ENCODE measurements at regions not wholly inside any gene's neighbourhood (a gene's known extent, or its start where the extent isn't known, plus 50 kb on each side); places are given as distances from the start of the nearest gene placed in this dataset.

- no peak overlapping the region for H3K27ac ChIP-seq (ENCODE audit: low read depth)
- Mint-ChIP-seq H3K27me3 (ENCODE audit: insufficient read depth, low read depth, poor library complexity) (no peaks in the 10 kb centered on the region), H3K4me1 (no peaks in the 10 kb centered on the region), H3K4me3 (no peak overlapping the region), H3K36me3 (ENCODE audit: low read depth) (no peaks in the 10 kb centered on the region), H3K27ac (no peak overlapping the region), H3K9me3 (no peaks in the 10 kb centered on the region)
- H3K36me3 ChIP-seq (ENCODE audit: insufficient read depth) = no peaks in the 10 kb centered on the region
- no peaks in the 10 kb centered on the region for H3K79me2 ChIP-seq (replicated peaks; ENCODE audit: insufficient read depth)
- no peaks in the 10 kb centered on the region for H3K9me2 ChIP-seq (ENCODE audit: insufficient read depth)
- no peak for ATAC-seq
- no peak overlapping the region for H3K4me2 ChIP-seq
- no peaks in the 10 kb centered on the region for H3K27me3 ChIP-seq (ENCODE audit: insufficient read depth)
- H2AFZ ChIP-seq = no peak overlapping the region
- H3F3A ChIP-seq (replicated peaks; ENCODE audit: low read depth) = no peaks in the 10 kb centered on the region
- no peak for DNase-seq (ENCODE audit: low spot score)
- no peak overlapping the region for H3K4me3 ChIP-seq
- H3K4me1 ChIP-seq (ENCODE audit: insufficient read depth) = no peaks in the 10 kb centered on the region
- TF ChIP-seq, protein P1, sequence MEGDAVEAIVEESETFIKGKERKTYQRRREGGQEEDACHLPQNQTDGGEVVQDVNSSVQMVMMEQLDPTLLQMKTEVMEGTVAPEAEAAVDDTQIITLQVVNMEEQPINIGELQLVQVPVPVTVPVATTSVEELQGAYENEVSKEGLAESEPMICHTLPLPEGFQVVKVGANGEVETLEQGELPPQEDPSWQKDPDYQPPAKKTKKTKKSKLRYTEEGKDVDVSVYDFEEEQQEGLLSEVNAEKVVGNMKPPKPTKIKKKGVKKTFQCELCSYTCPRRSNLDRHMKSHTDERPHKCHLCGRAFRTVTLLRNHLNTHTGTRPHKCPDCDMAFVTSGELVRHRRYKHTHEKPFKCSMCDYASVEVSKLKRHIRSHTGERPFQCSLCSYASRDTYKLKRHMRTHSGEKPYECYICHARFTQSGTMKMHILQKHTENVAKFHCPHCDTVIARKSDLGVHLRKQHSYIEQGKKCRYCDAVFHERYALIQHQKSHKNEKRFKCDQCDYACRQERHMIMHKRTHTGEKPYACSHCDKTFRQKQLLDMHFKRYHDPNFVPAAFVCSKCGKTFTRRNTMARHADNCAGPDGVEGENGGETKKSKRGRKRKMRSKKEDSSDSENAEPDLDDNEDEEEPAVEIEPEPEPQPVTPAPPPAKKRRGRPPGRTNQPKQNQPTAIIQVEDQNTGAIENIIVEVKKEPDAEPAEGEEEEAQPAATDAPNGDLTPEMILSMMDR (conservative IDR thresholded peaks at IDR 0.05; ENCODE audit: low read depth in 2 of 2) = no peak
- no peak for TF ChIP-seq EZH2 (IDR thresholded peaks at IDR 0.05; ENCODE audit: low read depth, unreplicated experiment)
- TF ChIP-seq, protein P2, sequence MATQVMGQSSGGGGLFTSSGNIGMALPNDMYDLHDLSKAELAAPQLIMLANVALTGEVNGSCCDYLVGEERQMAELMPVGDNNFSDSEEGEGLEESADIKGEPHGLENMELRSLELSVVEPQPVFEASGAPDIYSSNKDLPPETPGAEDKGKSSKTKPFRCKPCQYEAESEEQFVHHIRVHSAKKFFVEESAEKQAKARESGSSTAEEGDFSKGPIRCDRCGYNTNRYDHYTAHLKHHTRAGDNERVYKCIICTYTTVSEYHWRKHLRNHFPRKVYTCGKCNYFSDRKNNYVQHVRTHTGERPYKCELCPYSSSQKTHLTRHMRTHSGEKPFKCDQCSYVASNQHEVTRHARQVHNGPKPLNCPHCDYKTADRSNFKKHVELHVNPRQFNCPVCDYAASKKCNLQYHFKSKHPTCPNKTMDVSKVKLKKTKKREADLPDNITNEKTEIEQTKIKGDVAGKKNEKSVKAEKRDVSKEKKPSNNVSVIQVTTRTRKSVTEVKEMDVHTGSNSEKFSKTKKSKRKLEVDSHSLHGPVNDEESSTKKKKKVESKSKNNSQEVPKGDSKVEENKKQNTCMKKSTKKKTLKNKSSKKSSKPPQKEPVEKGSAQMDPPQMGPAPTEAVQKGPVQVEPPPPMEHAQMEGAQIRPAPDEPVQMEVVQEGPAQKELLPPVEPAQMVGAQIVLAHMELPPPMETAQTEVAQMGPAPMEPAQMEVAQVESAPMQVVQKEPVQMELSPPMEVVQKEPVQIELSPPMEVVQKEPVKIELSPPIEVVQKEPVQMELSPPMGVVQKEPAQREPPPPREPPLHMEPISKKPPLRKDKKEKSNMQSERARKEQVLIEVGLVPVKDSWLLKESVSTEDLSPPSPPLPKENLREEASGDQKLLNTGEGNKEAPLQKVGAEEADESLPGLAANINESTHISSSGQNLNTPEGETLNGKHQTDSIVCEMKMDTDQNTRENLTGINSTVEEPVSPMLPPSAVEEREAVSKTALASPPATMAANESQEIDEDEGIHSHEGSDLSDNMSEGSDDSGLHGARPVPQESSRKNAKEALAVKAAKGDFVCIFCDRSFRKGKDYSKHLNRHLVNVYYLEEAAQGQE (IDR thresholded peaks at IDR 0.05; ENCODE audit: unreplicated experiment) = no peak
- no peaks in the 10 kb centered on the region for H4K20me1 ChIP-seq (replicated peaks; ENCODE audit: insufficient read depth)
Measured at GRCh38 chr3:117285737-117286136, 576.2 kb downstream of the TUSC7 start.

DNA sequence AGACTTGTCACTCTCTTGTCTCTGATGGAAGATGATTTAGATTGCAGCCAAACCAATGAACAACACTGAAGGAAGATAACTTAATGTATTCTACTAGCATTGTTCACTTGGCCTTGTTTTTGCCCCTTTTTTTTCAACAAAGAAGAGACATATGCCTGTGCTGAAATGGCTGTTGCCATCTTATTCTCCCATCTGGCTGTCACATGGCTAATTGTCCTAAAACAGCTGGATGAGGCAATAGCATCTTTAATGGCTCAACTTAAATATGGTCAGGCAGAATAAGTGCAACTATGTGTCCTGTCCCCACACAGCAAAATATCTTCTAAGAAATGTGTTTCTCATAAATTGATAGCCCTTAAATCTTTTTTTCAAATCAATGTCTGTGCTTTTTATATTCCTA, 576.9 kb downstream of the TUSC7 start:
- Histone ChIP-seq H4K20me1 (replicated peaks; ENCODE audit: insufficient read depth) (no peaks in the 10 kb centered on the region), H3K36me3 (ENCODE audit: insufficient read depth) (no peaks in the 10 kb centered on the region), H3K4me2 (no peak overlapping the region), H2AFZ (no peak overlapping the region), H3K4me3 (no peak overlapping the region), H3K4me1 (ENCODE audit: insufficient read depth) (peaks cover 2% of the 10 kb centered on the region), H3K27me3 (ENCODE audit: insufficient read depth) (no peaks in the 10 kb centered on the region), H3K27ac (ENCODE audit: low read depth) (no peak overlapping the region), H3K9me2 (ENCODE audit: insufficient read depth) (no peaks in the 10 kb centered on the region), H3F3A (replicated peaks; ENCODE audit: low read depth) (no peaks in the 10 kb centered on the region), H3K79me2 (replicated peaks; ENCODE audit: insufficient read depth) (no peaks in the 10 kb centered on the region)
- Mint-ChIP-seq H3K27me3 (ENCODE audit: insufficient read depth, low read depth, poor library complexity) (no peaks in the 10 kb centered on the region), H3K36me3 (ENCODE audit: low read depth) (no peaks in the 10 kb centered on the region), H3K9me3 (no peaks in the 10 kb centered on the region), H3K4me3 (no peak overlapping the region), H3K27ac (no peak overlapping the region), H3K4me1 (peaks cover 2% of the 10 kb centered on the region; the same call in 2 of the 3 replicates)
- ATAC-seq (no peak), DNase-seq (ENCODE audit: low spot score) (no peak)
- no peak for TF ChIP-seq ZNF331 (CRISPR knock-in tag; IDR thresholded peaks at IDR 0.05; ENCODE audit: low read depth)
- no peak for TF ChIP-seq STAT1 (IDR thresholded peaks at IDR 0.05; ENCODE audit: unreplicated experiment)
- no peak for TF ChIP-seq CREB1 (CRISPR knock-in tag; IDR thresholded peaks at IDR 0.05; ENCODE audit: low read depth)
- no peak for TF ChIP-seq NANOG (IDR thresholded peaks at IDR 0.05; ENCODE audit: borderline replicate concordance)
- TF ChIP-seq, protein P3, sequence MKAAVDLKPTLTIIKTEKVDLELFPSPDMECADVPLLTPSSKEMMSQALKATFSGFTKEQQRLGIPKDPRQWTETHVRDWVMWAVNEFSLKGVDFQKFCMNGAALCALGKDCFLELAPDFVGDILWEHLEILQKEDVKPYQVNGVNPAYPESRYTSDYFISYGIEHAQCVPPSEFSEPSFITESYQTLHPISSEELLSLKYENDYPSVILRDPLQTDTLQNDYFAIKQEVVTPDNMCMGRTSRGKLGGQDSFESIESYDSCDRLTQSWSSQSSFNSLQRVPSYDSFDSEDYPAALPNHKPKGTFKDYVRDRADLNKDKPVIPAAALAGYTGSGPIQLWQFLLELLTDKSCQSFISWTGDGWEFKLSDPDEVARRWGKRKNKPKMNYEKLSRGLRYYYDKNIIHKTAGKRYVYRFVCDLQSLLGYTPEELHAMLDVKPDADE (IDR thresholded peaks at IDR 0.05) = no peak
- no peak for TF ChIP-seq POLR2AphosphoS5 (IDR thresholded peaks at IDR 0.05; ENCODE audit: low read depth)
- TF ChIP-seq JUNB (IDR thresholded peaks at IDR 0.05; ENCODE audit: unreplicated experiment) = no peak
- TF ChIP-seq ZNF114 (CRISPR knock-in tag; IDR thresholded peaks at IDR 0.05) = no peak
- no peak for TF ChIP-seq EZH2phosphoT487 (IDR thresholded peaks at IDR 0.05; ENCODE audit: unreplicated experiment)
- TF ChIP-seq, protein P2 (IDR thresholded peaks at IDR 0.05; ENCODE audit: unreplicated experiment) = no peak
- no peak for TF ChIP-seq EZH2 (IDR thresholded peaks at IDR 0.05; ENCODE audit: low read depth, unreplicated experiment)

Data from GM23338 (cell line).